T-helper 17 cell (primary cell): ENCODE measurements at regions not wholly inside any gene's neighbourhood (a gene's known extent, or its start where the extent isn't known, plus 50 kb on each side); places are given as distances from the start of the nearest gene placed in this dataset.

Source experiments
- ATAC-seq: fragments of 150-1000 bp; cut with Tn5 transposase; 2 replicates; pipeline ENCODE4 v1.10.0; 2021; ENCODE audit warnings: mild to moderate bottlenecking, moderate library complexity
- DNase-seq, 3 donors: peaks; one replicate each; pipeline versions ENCODE4 v3.0.0 to v3.0.0-alpha.2; 2020 to 2021
- H3K9me3 ChIP-seq: one replicate; pipeline ENCODE4 v1.7.0; 2013; ENCODE audit warnings: low read length, mild to moderate bottlenecking; ENCODE audit not compliant: control insufficient read depth, poor library complexity, severe bottlenecking
- H3K27ac Mint-ChIP-seq: one replicate; pipeline ENCODE4 v1.8.0; 2022; ENCODE audit warnings: mild to moderate bottlenecking, moderate library complexity, mixed read lengths
- H3K27me3 Mint-ChIP-seq: one replicate; pipeline ENCODE4 v1.8.0; 2022; ENCODE audit warnings: mixed read lengths
- H3K36me3 Mint-ChIP-seq: one replicate; pipeline ENCODE4 v1.8.0; 2022; ENCODE audit warnings: low read depth, mixed read lengths
- H3K4me1 Mint-ChIP-seq: one replicate; pipeline ENCODE4 v1.8.0; 2022; ENCODE audit warnings: mild to moderate bottlenecking, mixed read lengths
- H3K4me3 Mint-ChIP-seq: one replicate; pipeline ENCODE4 v1.8.0; 2022; ENCODE audit warnings: mild to moderate bottlenecking, moderate library complexity, mixed read lengths

DNA sequence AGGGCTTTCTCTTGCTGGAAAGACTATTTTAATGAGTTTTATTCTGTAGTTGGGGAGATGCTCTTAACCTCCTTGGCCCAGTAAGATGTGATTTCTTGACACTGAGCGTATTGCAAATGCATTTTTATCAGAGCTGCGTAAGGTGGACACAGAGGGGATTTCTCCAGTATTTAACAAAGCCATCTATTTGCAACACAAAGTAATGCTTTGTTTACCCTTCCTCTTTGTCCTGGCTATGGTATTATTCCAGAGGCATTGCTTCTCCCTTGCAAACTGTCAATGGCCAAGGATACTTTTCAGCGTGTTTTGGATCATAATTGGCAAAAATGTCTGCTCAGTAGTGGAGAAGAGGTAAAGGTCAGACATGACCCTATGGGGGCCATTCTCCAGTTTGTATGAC lies 90.8 kb upstream of the PIK3C3 start:
- Mint-ChIP-seq H3K4me3 (no peak overlapping the region), H3K27me3 (peaks cover 17% of the 10 kb centered on the region), H3K4me1 (no peaks in the 10 kb centered on the region), H3K27ac (no peak overlapping the region), H3K36me3 (no peaks in the 10 kb centered on the region)
- ATAC-seq (no peak), DNase-seq (no peak)
- H3K9me3 ChIP-seq: no peaks in the 10 kb centered on the region

DNA sequence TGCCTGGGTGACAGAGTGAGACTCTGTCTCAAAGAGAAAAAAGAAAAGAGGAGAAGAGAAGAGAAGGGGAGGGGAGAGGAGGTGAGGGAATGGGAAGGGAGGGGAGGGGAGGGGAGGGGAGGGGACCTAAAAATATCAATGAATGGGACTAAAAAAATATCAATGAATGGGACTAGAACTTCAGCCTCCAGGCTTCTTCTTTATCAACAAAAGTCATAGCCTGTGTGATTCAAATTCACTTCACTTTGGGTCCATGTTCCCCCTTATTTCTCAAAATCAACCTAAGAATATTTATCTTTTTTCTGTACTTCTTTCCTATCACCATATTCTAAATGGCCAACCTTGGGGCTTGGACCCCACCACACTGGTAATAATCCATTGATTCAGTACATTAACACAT lies 92.1 kb upstream of the PIK3C3 start:
- H3K27ac Mint-ChIP-seq: no peak overlapping the region
- H3K27me3 Mint-ChIP-seq: peaks cover 7% of the 10 kb centered on the region
- H3K36me3 Mint-ChIP-seq: no peaks in the 10 kb centered on the region
- no peak for DNase-seq
- no peaks in the 10 kb centered on the region for H3K4me1 Mint-ChIP-seq
- ATAC-seq: no peak
- no peak overlapping the region for H3K4me3 Mint-ChIP-seq
- no peaks in the 10 kb centered on the region for H3K9me3 ChIP-seq

- Mint-ChIP-seq H3K4me1 (no peaks in the 10 kb centered on the region), H3K27me3 (peaks cover 13% of the 10 kb centered on the region), H3K27ac (no peak overlapping the region), H3K4me3 (no peak overlapping the region), H3K36me3 (no peaks in the 10 kb centered on the region)
- no peaks in the 10 kb centered on the region for H3K9me3 ChIP-seq
- no peak for ATAC-seq
- DNase-seq: no peak
Measured at GRCh38 chr18:41860987-41861386, 94.0 kb upstream of the PIK3C3 start.

DNA sequence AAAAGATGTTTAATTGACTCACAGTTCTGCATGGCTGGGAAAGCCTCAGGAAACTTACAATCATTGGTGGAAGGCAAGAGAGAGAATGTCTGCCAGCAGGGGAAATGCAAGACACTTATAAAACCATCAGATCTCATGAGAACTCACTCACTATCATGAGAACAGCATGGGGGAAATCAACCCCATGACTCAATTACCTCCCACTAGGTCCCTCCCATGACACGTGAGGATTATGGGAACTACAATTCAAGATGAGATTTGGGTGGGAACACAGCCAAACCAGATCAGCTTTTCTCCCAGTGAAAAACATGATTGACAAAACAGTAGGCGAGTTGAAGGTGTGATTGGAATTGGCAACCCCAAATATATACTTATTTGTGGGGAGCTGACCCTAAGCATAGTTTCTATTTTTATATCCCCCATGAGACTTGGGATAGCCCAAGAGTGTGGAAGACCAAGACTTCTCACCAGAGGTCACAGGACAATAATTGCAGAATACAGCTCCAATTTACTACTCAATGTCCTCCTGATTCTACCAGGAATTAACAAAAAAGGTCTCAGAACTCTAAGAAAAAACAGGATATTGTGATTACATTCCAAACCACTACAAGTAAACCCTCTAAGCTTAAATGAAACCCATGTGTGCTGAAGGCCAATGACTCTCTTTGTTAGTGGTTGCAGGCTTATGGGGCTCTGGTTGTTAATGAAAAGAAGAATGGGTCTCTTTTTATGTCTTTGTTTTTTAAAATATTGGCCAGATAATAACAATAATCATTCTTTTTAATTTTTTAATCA lies 96.1 kb upstream of the PIK3C3 start:
- no peak for DNase-seq
- Mint-ChIP-seq H3K27ac (no peak overlapping the region), H3K4me3 (no peak overlapping the region), H3K27me3 (peaks cover 17% of the 10 kb centered on the region), H3K36me3 (no peaks in the 10 kb centered on the region), H3K4me1 (no peaks in the 10 kb centered on the region)
- no peaks in the 10 kb centered on the region for H3K9me3 ChIP-seq
- ATAC-seq: no peak

- DNase-seq (no peak), ATAC-seq (no peak)
- no peaks in the 10 kb centered on the region for H3K9me3 ChIP-seq
- H3K36me3 Mint-ChIP-seq: no peaks in the 10 kb centered on the region
- H3K27me3 Mint-ChIP-seq: peaks cover 24% of the 10 kb centered on the region
- no peak overlapping the region for H3K4me3 Mint-ChIP-seq
- H3K27ac Mint-ChIP-seq: no peak overlapping the region
- no peaks in the 10 kb centered on the region for H3K4me1 Mint-ChIP-seq
Measured at GRCh38 chr18:41853280-41853679, 101.8 kb upstream of the PIK3C3 start.

DNA sequence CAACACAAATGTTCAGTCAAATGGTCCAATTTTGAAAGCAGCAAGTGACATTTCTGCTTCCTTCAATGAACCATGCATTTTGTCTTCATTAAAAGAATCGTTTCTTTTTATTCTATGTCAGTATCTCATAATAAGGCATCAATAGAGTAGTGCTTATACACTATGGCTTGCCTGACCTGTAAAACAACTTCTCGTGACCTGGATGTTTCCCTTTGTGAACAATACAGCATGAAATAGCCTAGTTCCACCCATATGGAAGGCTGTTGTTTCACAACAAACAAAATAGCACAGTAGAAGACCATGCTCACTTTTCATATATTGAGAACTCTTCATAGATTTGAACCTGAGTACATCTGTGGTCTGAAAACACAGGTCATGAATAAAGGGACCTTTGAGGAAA lies 104.3 kb upstream of the PIK3C3 start:
- no peak overlapping the region for H3K4me3 Mint-ChIP-seq
- ATAC-seq: no peak
- peaks cover 27% of the 10 kb centered on the region for H3K27me3 Mint-ChIP-seq
- no peak for DNase-seq
- no peaks in the 10 kb centered on the region for H3K9me3 ChIP-seq
- H3K27ac Mint-ChIP-seq: no peak overlapping the region
- H3K36me3 Mint-ChIP-seq: no peaks in the 10 kb centered on the region
- H3K4me1 Mint-ChIP-seq: no peaks in the 10 kb centered on the region

DNA sequence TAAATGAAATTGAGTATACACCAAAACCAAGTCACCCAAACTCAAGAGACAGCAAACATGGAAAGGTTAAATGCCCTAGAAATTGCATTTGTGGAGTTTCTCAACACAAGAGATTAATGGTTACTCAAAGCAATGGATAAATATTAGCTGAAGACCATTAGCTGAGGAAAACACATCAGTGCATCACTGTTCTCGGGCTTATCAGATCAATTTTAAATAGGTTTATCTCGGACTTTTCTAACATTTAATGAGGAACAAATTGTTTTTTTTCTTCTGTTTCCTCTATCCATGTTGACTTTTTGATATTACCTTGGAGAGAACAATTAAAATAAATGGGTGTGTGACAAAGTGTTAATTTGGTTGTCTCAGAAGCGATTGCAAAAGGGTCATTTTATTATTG lies 105.4 kb upstream of the PIK3C3 start:
- Mint-ChIP-seq H3K36me3 (no peaks in the 10 kb centered on the region), H3K27me3 (peaks cover 27% of the 10 kb centered on the region), H3K27ac (no peak overlapping the region), H3K4me3 (no peak overlapping the region), H3K4me1 (no peaks in the 10 kb centered on the region)
- DNase-seq (no peak), ATAC-seq (no peak)
- H3K9me3 ChIP-seq: no peaks in the 10 kb centered on the region

DNA sequence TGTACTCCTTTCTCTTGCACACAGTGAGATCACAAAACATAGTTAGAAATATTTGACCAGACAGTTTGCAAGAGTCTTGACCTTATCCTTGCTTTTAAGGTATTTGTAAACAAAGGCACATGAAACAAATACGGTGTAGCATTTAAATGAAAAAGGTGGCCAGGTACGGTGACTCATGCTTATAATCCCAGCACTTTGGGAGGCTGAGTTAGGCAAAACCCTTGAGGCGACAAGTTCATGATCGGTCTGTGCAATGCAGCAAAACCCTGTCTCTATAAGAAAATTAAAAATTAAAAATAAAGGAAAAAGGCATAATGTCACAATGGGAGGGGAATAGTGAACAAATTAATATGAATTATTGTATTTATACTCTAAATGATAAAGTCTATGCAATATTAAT lies 109.5 kb upstream of the PIK3C3 start:
- H3K9me3 ChIP-seq: no peaks in the 10 kb centered on the region
- DNase-seq (no peak), ATAC-seq (no peak)
- H3K4me1 Mint-ChIP-seq: no peaks in the 10 kb centered on the region
- H3K27me3 Mint-ChIP-seq: peaks cover 32% of the 10 kb centered on the region
- H3K27ac Mint-ChIP-seq: no peak overlapping the region
- H3K36me3 Mint-ChIP-seq: no peaks in the 10 kb centered on the region
- H3K4me3 Mint-ChIP-seq: no peak overlapping the region

GRCh38 chr18:41842886-41843285 lies 112.1 kb upstream of the PIK3C3 start:
- DNase-seq: no peak
- no peak for ATAC-seq

GRCh38 chr18:41829647-41830516 lies 125.2 kb upstream of the PIK3C3 start:
- H3K4me3 Mint-ChIP-seq: no peak overlapping the region
- ATAC-seq (no peak), DNase-seq (no peak)
- H3K36me3 Mint-ChIP-seq: no peaks in the 10 kb centered on the region
- no peaks in the 10 kb centered on the region for H3K4me1 Mint-ChIP-seq
- H3K27me3 Mint-ChIP-seq: peaks cover 4% of the 10 kb centered on the region
- no peak overlapping the region for H3K27ac Mint-ChIP-seq
- H3K9me3 ChIP-seq: no peaks in the 10 kb centered on the region

More at GRCh38 chr18:41842886-41843285, 112.1 kb upstream of the PIK3C3 start:
- H3K4me3 Mint-ChIP-seq: no peak overlapping the region
- peaks cover 23% of the 10 kb centered on the region for H3K27me3 Mint-ChIP-seq
- no peaks in the 10 kb centered on the region for H3K36me3 Mint-ChIP-seq
- H3K27ac Mint-ChIP-seq: no peak overlapping the region
- H3K9me3 ChIP-seq: no peaks in the 10 kb centered on the region
- no peaks in the 10 kb centered on the region for H3K4me1 Mint-ChIP-seq

GRCh38 chr18:41828137-41828536 lies 126.9 kb upstream of the PIK3C3 start:
- Mint-ChIP-seq H3K27me3 (peaks cover 4% of the 10 kb centered on the region), H3K4me3 (no peak overlapping the region), H3K36me3 (no peaks in the 10 kb centered on the region), H3K4me1 (no peaks in the 10 kb centered on the region), H3K27ac (no peak overlapping the region)
- no peaks in the 10 kb centered on the region for H3K9me3 ChIP-seq
- DNase-seq: no peak
- ATAC-seq: no peak

DNA sequence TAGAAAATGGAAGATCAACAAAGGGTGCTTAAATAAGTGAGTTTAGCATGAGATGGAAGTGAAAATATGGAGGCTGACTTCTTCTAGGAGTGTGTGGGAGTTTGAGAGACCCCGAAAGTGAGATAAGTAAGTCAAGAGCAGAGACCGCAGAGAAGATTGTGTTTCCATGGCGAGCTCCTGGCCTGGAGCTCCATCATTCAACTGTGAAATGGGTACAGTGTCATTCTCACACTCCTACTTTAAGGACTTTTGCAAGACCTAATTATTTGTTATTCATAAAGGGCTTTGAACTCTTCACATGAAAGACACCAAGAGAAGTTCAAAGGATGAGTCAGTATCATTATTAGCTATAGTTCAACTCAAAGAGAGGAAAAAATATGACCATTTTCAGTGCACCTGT lies 134.2 kb upstream of the PIK3C3 start:
- Mint-ChIP-seq H3K4me1 (no peaks in the 10 kb centered on the region), H3K27ac (no peak overlapping the region)

DNA sequence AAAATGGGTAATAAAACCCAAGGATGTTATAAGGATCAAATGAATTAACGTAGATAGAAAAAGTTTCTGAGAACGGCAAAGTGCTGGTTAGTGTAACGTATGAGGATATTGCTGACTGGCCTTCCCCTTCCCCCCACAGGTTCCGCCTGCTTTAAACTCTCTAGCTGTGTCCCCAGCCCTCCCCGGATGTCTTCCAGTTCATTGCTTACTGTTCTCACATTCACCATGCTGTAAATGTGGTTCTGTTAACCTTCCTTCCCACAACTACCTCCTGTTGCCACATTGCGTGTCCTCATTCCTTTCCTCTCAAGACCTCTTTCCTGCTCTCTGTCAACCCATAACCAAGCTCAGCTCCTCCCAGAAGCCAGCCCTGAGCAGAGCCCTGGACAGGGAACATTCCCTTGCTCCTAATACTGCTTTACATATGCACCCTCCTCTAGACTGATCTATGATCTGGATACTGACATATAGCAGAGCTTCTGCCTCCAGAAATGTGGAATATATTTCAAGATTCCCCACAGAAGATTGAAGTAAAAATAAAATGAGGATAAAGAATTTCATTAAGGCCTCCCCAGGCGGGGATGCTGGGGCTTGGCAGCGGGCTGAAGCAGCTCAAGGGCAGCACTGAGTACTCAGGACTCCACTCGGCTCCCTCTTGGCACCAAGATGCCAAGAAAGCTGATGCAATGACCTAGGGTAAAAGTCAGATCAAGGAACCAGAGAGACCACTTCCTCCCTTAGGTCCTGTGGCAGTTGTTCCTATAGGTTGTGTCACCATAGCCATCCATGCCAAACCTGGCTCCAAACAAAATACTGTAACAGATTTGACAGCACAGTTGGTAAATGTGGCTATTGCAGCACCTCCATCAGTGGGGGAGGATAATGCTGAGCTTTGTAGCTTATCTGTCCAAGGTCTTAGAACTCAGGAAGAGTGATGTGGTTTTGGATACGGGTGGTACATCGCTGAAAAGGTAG lies 136.4 kb upstream of the PIK3C3 start:
- no peaks in the 10 kb centered on the region for H3K9me3 ChIP-seq
- no peak overlapping the region for H3K4me3 Mint-ChIP-seq
- no peak for ATAC-seq
- no peaks in the 10 kb centered on the region for H3K27me3 Mint-ChIP-seq
- no peaks in the 10 kb centered on the region for H3K36me3 Mint-ChIP-seq
- DNase-seq: no peak
- H3K27ac Mint-ChIP-seq: no peak overlapping the region
- no peaks in the 10 kb centered on the region for H3K4me1 Mint-ChIP-seq

More for the DNA sequence above, 134.2 kb upstream of the PIK3C3 start:
- Mint-ChIP-seq H3K4me3 (no peak overlapping the region), H3K27me3 (no peaks in the 10 kb centered on the region), H3K36me3 (no peaks in the 10 kb centered on the region)
- DNase-seq (no peak), ATAC-seq (no peak)
- no peaks in the 10 kb centered on the region for H3K9me3 ChIP-seq
